Ishikawa (cell line): ENCODE measurements at regions not wholly inside any gene's neighbourhood (a gene's known extent, or its start where the extent isn't known, plus 50 kb on each side); places are given as distances from the start of the nearest gene placed in this dataset.

Experiments used
- CEBPB ChIP-seq: IDR thresholded peaks from 2 replicates; pipeline ENCODE4 v1.6.1; 2012
- CREB1 ChIP-seq: IDR thresholded peaks from 2 replicates; pipeline ENCODE4 v1.6.1; 2012; ENCODE audit warnings: low read depth
- EGR1 ChIP-seq: IDR thresholded peaks from 2 replicates; pipeline ENCODE4 v1.6.1; 2012
- MAX ChIP-seq: IDR thresholded peaks from 2 replicates; pipeline ENCODE4 v1.6.1; 2012
- RAD21 ChIP-seq: IDR thresholded peaks from 2 replicates; pipeline ENCODE4 v1.6.1; 2012; ENCODE audit warnings: low read depth
- REST ChIP-seq: IDR thresholded peaks from 2 replicates; pipeline ENCODE4 v1.6.1; 2012; ENCODE audit warnings: low read depth, mild to moderate bottlenecking
- TCF12 ChIP-seq: IDR thresholded peaks from 2 replicates; pipeline ENCODE4 v1.6.1; 2012; ENCODE audit warnings: low read depth
- TEAD4 ChIP-seq: IDR thresholded peaks from 2 replicates; pipeline ENCODE4 v1.6.1; 2012

DNA sequence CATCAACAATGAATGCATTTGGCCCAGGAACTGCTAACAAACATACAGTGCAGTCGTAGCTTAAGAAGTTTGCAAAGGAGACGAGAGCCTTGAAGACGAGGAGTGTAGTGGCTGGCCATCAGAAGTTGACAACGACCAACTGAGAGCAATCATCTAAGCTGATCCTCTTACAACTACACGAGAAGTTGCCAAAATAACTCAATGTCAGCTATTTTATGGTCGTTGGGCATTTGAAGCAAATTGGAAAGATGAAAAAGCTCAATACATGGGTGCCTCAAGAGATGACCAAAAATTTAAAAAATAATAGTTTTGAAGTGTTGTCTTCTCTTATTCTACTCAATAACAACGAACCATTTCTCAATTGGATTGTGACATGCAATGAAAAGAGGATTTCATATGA, 757.7 kb upstream of the CHD1 start:
- TF ChIP-seq EGR1 (no peak), CREB1 (no peak), RAD21 (no peak), REST (no peak), MAX (no peak), TCF12 (no peak), TEAD4 (no peak), CEBPB (no peak)
